IMR-90 (cell line): ENCODE measurements at regions not wholly inside any gene's neighbourhood (a gene's known extent, or its start where the extent isn't known, plus 50 kb on each side); places are given as distances from the start of the nearest gene placed in this dataset.

Source experiments
- ATAC-seq: fragments of 200-7000 bp; cut with Tn5 transposase; 2 replicates; pipeline ENCODE4 v1.9.1; 2020; ENCODE audit warnings: low read depth, mild to moderate bottlenecking, moderate library complexity
- BruUV-seq: library from RNA; stranded (reverse); fragments of 400-500 nt; replicated peaks from 2 replicates; lab custom pipeline; 2021; lab: Mats Ljungman, UMichigan
- CTCF ChIA-PET: fragments of 300-600 bp; formaldehyde crosslinking; extraction: SDS; loops from one replicate; lab custom pipeline; 2021; ENCODE audit warnings: antibody characterized with exemption; lab: Yijun Ruan, JAX
- POLR2A ChIA-PET: fragments of 300-600 bp; sonication (Branson Sonifier 250); formaldehyde crosslinking; loops from one replicate; lab custom pipeline; 2022; ENCODE audit warnings: antibody characterized with exemption; ENCODE audit not compliant: unreplicated experiment; lab: Charles Lee
- DNase-seq: peaks from one replicate; pipeline ENCODE4 v3.0.0; 2013
- H2AFZ ChIP-seq: replicated peaks from 2 replicates; pipeline ENCODE3; 2013; ENCODE audit warnings: low read length, mild to moderate bottlenecking; ENCODE audit not compliant: poor library complexity
- H2AK5ac ChIP-seq: 2 replicates; pipeline ENCODE4 v1.6.1; 2013; ENCODE audit warnings: low read depth, low read length, inconsistent platforms
- H2AK9ac ChIP-seq: replicated peaks from 2 replicates; pipeline ENCODE3; 2013; ENCODE audit warnings: mild to moderate bottlenecking, low read depth, low read length, moderate library complexity; ENCODE audit not compliant: poor library complexity
- H2BK120ac ChIP-seq: 2 replicates; pipeline ENCODE4 v1.6.1; 2013; ENCODE audit warnings: low read depth, low read length, inconsistent platforms
- H2BK15ac ChIP-seq: 3 replicates; pipeline ENCODE4 v1.6.1; 2013; ENCODE audit warnings: low read depth, low read length, inconsistent platforms
- H2BK20ac ChIP-seq: 2 replicates; pipeline ENCODE4 v1.6.1; 2013; ENCODE audit warnings: low read depth, mild to moderate bottlenecking, inconsistent platforms, low read length, moderate library complexity
- H2BK5ac ChIP-seq: 2 replicates; pipeline ENCODE4 v1.6.1; 2013; ENCODE audit warnings: mild to moderate bottlenecking, low read depth, low read length, inconsistent platforms; ENCODE audit not compliant: poor library complexity, severe bottlenecking
- H3K14ac ChIP-seq: replicated peaks from 2 replicates; pipeline ENCODE4 v1.6.1; 2013; ENCODE audit warnings: low read depth, low read length, inconsistent platforms
- H3K18ac ChIP-seq: 2 replicates; pipeline ENCODE4 v1.6.1; 2013; ENCODE audit warnings: low read depth, low read length, control low read depth
- H3K23ac ChIP-seq: 2 replicates; pipeline ENCODE4 v1.6.1; 2013; ENCODE audit warnings: low read depth, low read length, inconsistent platforms
- H3K27ac ChIP-seq: 2 replicates; pipeline ENCODE4 v1.5.1; 2013; ENCODE audit warnings: mild to moderate bottlenecking, control low read depth, low read length; ENCODE audit not compliant: insufficient read depth
- H3K27me3 ChIP-seq: 2 replicates; pipeline ENCODE4 v1.6.1; 2013; ENCODE audit warnings: low read length; ENCODE audit not compliant: control insufficient read depth, insufficient read depth
- H3K36me3 ChIP-seq: 2 replicates; pipeline ENCODE4 v1.6.1; 2013; ENCODE audit warnings: low read length, mixed read lengths; ENCODE audit not compliant: control insufficient read depth, insufficient read depth
- H3K4ac ChIP-seq: 2 replicates; pipeline ENCODE4 v1.6.1; 2013; ENCODE audit warnings: low read depth, low read length, inconsistent platforms
- H3K4me1 ChIP-seq: 2 replicates; pipeline ENCODE4 v1.6.1; 2013; ENCODE audit warnings: low read length, mixed read lengths; ENCODE audit not compliant: control insufficient read depth, insufficient read depth
- H3K4me2 ChIP-seq: 2 replicates; pipeline ENCODE4 v1.6.1; 2013; ENCODE audit warnings: low read depth, mild to moderate bottlenecking, control low read depth, low read length, moderate library complexity
- H3K4me3 ChIP-seq: 2 replicates; pipeline ENCODE4 v1.5.1; 2013; ENCODE audit warnings: low read depth, mild to moderate bottlenecking, control low read depth, low read length, moderate library complexity; ENCODE audit not compliant: insufficient read depth
- H3K56ac ChIP-seq: 2 replicates; pipeline ENCODE4 v1.6.1; 2013; ENCODE audit warnings: low read length, inconsistent platforms; ENCODE audit not compliant: insufficient read depth; ENCODE audit errors: extremely low read depth
- H3K79me1 ChIP-seq, 2 experiments: 2 replicates each; pipeline ENCODE4 v1.6.1; 2013; ENCODE audit warnings: low read length in 2 of 2, inconsistent platforms in 1 of 2, low read depth in 1 of 2
- H3K9ac ChIP-seq: 2 replicates; pipeline ENCODE4 v1.6.1; 2013; ENCODE audit warnings: low read depth, low read length, control low read depth
- H3K9me1 ChIP-seq: 2 replicates; pipeline ENCODE4 v1.6.1; 2013; ENCODE audit warnings: low read length, inconsistent platforms; ENCODE audit not compliant: insufficient read depth
- H3K9me3 ChIP-seq: 2 replicates; pipeline ENCODE4 v1.6.1; 2013; ENCODE audit warnings: low read length; ENCODE audit not compliant: control insufficient read depth, insufficient read depth
- H4K20me1 ChIP-seq: 2 replicates; pipeline ENCODE4 v1.6.1; 2013; ENCODE audit warnings: low read length, inconsistent platforms; ENCODE audit not compliant: insufficient read depth
- H4K5ac ChIP-seq: 2 replicates; pipeline ENCODE4 v1.6.1; 2013; ENCODE audit warnings: mild to moderate bottlenecking, low read depth, low read length, control low read depth
- H4K8ac ChIP-seq, 2 experiments: 2 replicates each; pipeline ENCODE4 v1.6.1; 2013; ENCODE audit warnings: low read depth in 2 of 2, low read length in 2 of 2, control low read depth in 1 of 2, inconsistent platforms in 1 of 2
- H4K91ac ChIP-seq: 2 replicates; pipeline ENCODE4 v1.6.1; 2013; ENCODE audit warnings: low read depth, low read length, inconsistent platforms; ENCODE audit not compliant: insufficient read depth
- BHLHE40 ChIP-seq: fragments of 150-350 bp; IDR thresholded peaks from 2 replicates; pipeline ENCODE4 v1.6.1; 2016; ENCODE audit warnings: mild to moderate bottlenecking, low read depth, low read length
- CEBPB ChIP-seq: IDR thresholded peaks from 2 replicates; pipeline ENCODE4 v1.6.1; 2012; ENCODE audit warnings: low read depth, low read length, improper control_type of control experiment
- CHD1 ChIP-seq: IDR thresholded peaks from 2 replicates; pipeline ENCODE4 v1.6.1; 2012; ENCODE audit warnings: low read depth, low read length, improper control_type of control experiment
- FOS ChIP-seq: fragments of 150-350 bp; IDR thresholded peaks from 2 replicates; pipeline ENCODE4 v1.6.1; 2016; ENCODE audit warnings: low read depth, low read length
- MAFK ChIP-seq: IDR thresholded peaks from 2 replicates; pipeline ENCODE4 v1.6.1; 2012; ENCODE audit warnings: low read depth, low read length, improper control_type of control experiment
- MAZ ChIP-seq: IDR thresholded peaks from 2 replicates; pipeline ENCODE4 v1.6.1; 2012; ENCODE audit warnings: low read depth, mild to moderate bottlenecking, low read length, improper control_type of control experiment, moderate library complexity, borderline replicate concordance
- MXI1 ChIP-seq: IDR thresholded peaks from 2 replicates; pipeline ENCODE4 v1.6.1; 2012; ENCODE audit warnings: low read depth, mild to moderate bottlenecking, low read length, moderate library complexity, borderline replicate concordance
- POLR2A ChIP-seq: IDR thresholded peaks from 2 replicates; pipeline ENCODE4 v1.6.1; 2012; ENCODE audit warnings: mild to moderate bottlenecking, low read depth, low read length
- RAD21 ChIP-seq: IDR thresholded peaks from 2 replicates; pipeline ENCODE4 v1.6.1; 2012; ENCODE audit warnings: low read length, improper control_type of control experiment
- RCOR1 ChIP-seq: IDR thresholded peaks from 2 replicates; pipeline ENCODE4 v1.6.1; 2012; ENCODE audit warnings: mild to moderate bottlenecking, low read length, improper control_type of control experiment; ENCODE audit not compliant: insufficient replicate concordance
- RFX5 ChIP-seq: IDR thresholded peaks from 2 replicates; pipeline ENCODE4 v1.8.0; 2012; ENCODE audit warnings: low read depth, mild to moderate bottlenecking, low read length, moderate library complexity
- SMC3 ChIP-seq: fragments of 150-350 bp; IDR thresholded peaks from 2 replicates; pipeline ENCODE4 v1.6.1; 2016; ENCODE audit warnings: low read depth, mild to moderate bottlenecking, antibody characterized with exemption, low read length, moderate library complexity
- WGBS, 2 experiments: methylation state at CpG; one replicate each; pipeline versions ENCODE4 v1.1.5 to v1.1.7; 2013; ENCODE audit warnings: missing lambda C conversion rate in 2 of 2; ENCODE audit not compliant: insufficient read length in 1 of 2; ENCODE audit errors: extremely low coverage in 2 of 2; 5-methylcytosine and 5-hydroxymethylcytosine counted together
- dilution Hi-C: fragments of 300-500 bp; cut with HindIII; formaldehyde crosslinking; loops from one replicate; pipeline ENCODE4 v1.14.3; 2018; ENCODE audit warnings: low sequenced_read_pairs; ENCODE audit not compliant: unreplicated experiment
- in situ Hi-C: fragments of 300-500 bp; cut with MboI; formaldehyde crosslinking; loops from 3 replicates; pipeline ENCODE4 v1.14.3; 2019; ENCODE audit warnings: low sequenced_read_pairs, inconsistent platforms, mixed read lengths
- intact Hi-C: fragments of 100-400 bp; cut with micrococcal nuclease; formaldehyde crosslinking; loops from 2 replicates; pipeline ENCODE4 v1.10.0; 2022
- TF ChIP-seq, protein P1 (sequence below): fragments of 150-350 bp; IDR thresholded peaks from 2 replicates; pipeline ENCODE4 v1.6.1; 2017; ENCODE audit warnings: mild to moderate bottlenecking, antibody characterized with exemption, low read length, low read depth
- TF ChIP-seq, protein P2 (sequence below): fragments of 150-350 bp; IDR thresholded peaks from 2 replicates; pipeline ENCODE4 v1.6.1; 2016; ENCODE audit warnings: low read depth, mild to moderate bottlenecking, low read length, moderate library complexity, borderline replicate concordance
- TF ChIP-seq, protein P3 (sequence below): conservative IDR thresholded peaks from 2 replicates; pipeline ENCODE4 v1.5.1; 2012; ENCODE audit warnings: mild to moderate bottlenecking, low read depth, low read length, improper control_type of control experiment

GRCh38 chr13:71949441-71949840 lies 82.4 kb upstream of the DACH1 start:
- DNase-seq (no peak), ATAC-seq (no peak)
- Histone ChIP-seq H3K4ac (no peak overlapping the region), H3K79me1 (no peaks in the 10 kb centered on the region), H4K5ac (no peak overlapping the region), H3K56ac (no peak overlapping the region), H2AFZ (no peak overlapping the region), H3K9me1 (no peaks in the 10 kb centered on the region), H3K9me3 (0 out of 2 replicates have a peak, but pooled peaks cover 3% of the 10 kb centered on the region), H2BK120ac (no peak overlapping the region), H3K4me3 (no peak overlapping the region), H3K36me3 (no peaks in the 10 kb centered on the region), H3K4me2 (no peak overlapping the region), H3K9ac (no peak overlapping the region), H4K20me1 (no peaks in the 10 kb centered on the region), H4K91ac (no peak overlapping the region), H2BK5ac (no peak overlapping the region), H3K18ac (no peak overlapping the region), H3K4me1 (no peaks in the 10 kb centered on the region), H2BK15ac (no peak overlapping the region), H4K8ac (no peak overlapping the region), H3K23ac (no peak overlapping the region), H3K27ac (no peak overlapping the region), H2BK20ac (no peak overlapping the region), H2AK9ac (no peak overlapping the region), H3K27me3 (no peaks in the 10 kb centered on the region), H3K14ac (no peak overlapping the region), H2AK5ac (no peak overlapping the region)
- ChIA-PET POLR2A (no interaction called here), CTCF (no interaction called here)
- intact Hi-C loops (no loop called here), in situ Hi-C loops (no loop called here), dilution Hi-C loops (no loop called here)
- WGBS, 2 experiments: no CpG with 5 or more reads among the region's 2 CpGs
- no TSS peak for BruUV-seq
- TF ChIP-seq POLR2A (no peak), CHD1 (no peak), RCOR1 (no peak), BHLHE40 (no peak), RAD21 (no peak), RFX5 (no peak), SMC3 (no peak), MAZ (no peak), FOS (no peak), MAFK (no peak), CEBPB (no peak), MXI1 (no peak)
- TF ChIP-seq, protein P1, sequence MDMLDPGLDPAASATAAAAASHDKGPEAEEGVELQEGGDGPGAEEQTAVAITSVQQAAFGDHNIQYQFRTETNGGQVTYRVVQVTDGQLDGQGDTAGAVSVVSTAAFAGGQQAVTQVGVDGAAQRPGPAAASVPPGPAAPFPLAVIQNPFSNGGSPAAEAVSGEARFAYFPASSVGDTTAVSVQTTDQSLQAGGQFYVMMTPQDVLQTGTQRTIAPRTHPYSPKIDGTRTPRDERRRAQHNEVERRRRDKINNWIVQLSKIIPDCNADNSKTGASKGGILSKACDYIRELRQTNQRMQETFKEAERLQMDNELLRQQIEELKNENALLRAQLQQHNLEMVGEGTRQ: no peak
- TF ChIP-seq, protein P2, sequence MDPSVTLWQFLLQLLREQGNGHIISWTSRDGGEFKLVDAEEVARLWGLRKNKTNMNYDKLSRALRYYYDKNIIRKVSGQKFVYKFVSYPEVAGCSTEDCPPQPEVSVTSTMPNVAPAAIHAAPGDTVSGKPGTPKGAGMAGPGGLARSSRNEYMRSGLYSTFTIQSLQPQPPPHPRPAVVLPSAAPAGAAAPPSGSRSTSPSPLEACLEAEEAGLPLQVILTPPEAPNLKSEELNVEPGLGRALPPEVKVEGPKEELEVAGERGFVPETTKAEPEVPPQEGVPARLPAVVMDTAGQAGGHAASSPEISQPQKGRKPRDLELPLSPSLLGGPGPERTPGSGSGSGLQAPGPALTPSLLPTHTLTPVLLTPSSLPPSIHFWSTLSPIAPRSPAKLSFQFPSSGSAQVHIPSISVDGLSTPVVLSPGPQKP: no peak
- TF ChIP-seq, protein P3, sequence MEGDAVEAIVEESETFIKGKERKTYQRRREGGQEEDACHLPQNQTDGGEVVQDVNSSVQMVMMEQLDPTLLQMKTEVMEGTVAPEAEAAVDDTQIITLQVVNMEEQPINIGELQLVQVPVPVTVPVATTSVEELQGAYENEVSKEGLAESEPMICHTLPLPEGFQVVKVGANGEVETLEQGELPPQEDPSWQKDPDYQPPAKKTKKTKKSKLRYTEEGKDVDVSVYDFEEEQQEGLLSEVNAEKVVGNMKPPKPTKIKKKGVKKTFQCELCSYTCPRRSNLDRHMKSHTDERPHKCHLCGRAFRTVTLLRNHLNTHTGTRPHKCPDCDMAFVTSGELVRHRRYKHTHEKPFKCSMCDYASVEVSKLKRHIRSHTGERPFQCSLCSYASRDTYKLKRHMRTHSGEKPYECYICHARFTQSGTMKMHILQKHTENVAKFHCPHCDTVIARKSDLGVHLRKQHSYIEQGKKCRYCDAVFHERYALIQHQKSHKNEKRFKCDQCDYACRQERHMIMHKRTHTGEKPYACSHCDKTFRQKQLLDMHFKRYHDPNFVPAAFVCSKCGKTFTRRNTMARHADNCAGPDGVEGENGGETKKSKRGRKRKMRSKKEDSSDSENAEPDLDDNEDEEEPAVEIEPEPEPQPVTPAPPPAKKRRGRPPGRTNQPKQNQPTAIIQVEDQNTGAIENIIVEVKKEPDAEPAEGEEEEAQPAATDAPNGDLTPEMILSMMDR: no peak
